CD4-positive, alpha-beta T cell (primary cell): ENCODE measurements at regions not wholly inside any gene's neighbourhood (a gene's known extent, or its start where the extent isn't known, plus 50 kb on each side); places are given as distances from the start of the nearest gene placed in this dataset.

ENCODE experiments used
- ATAC-seq: fragments of 200-7000 bp; cut with Tn5 transposase; one replicate; pipeline ENCODE4 v1.10.0; 2022; ENCODE audit warnings: mild to moderate bottlenecking; ENCODE audit not compliant: poor library complexity
- CTCF ChIA-PET: fragments of 350-600 bp; sonication (Branson Sonifier 250); formaldehyde crosslinking; loops from one replicate; lab custom pipeline; 2021; ENCODE audit warnings: antibody characterized with exemption, inconsistent platforms; lab: Charles Lee
- POLR2A ChIA-PET: fragments of 350-600 bp; sonication (Branson Sonifier 250); formaldehyde crosslinking; loops from one replicate; lab custom pipeline; 2021; ENCODE audit warnings: antibody characterized with exemption, inconsistent platforms; lab: Charles Lee
- DNase-seq, 14 experiments: peaks; one replicate each; pipeline ENCODE4 v3.0.0-alpha.2; 2013 to 2020; ENCODE audit warnings: mixed read lengths in 2 of 14
- H3K27ac ChIP-seq, 2 donors: one replicate each; pipeline versions ENCODE4 v1.5.1 to v1.7.0; 2013; ENCODE audit warnings: low read length in 2 of 2, low read depth in 1 of 2, mild to moderate bottlenecking in 1 of 2
- H3K27me3 ChIP-seq, 2 experiments: 1 replicate in 1 of 2; 2 replicates in 1 of 2; pipeline versions ENCODE4 v1.6.1 to v1.7.0; 2013; ENCODE audit warnings: low read length in 2 of 2, control low read depth in 1 of 2, mild to moderate bottlenecking in 1 of 2, moderate library complexity in 1 of 2; ENCODE audit not compliant: insufficient read depth in 2 of 2, control insufficient read depth in 1 of 2
- H3K36me3 ChIP-seq: one replicate; pipeline ENCODE4 v1.6.1; 2013; ENCODE audit warnings: low read length, control low read depth; ENCODE audit not compliant: insufficient read depth
- H3K4me1 ChIP-seq: one replicate; pipeline ENCODE4 v1.6.1; 2013; ENCODE audit warnings: low read length, control low read depth; ENCODE audit not compliant: insufficient read depth
- H3K4me3 ChIP-seq: one replicate; pipeline ENCODE4 v1.5.1; 2013; ENCODE audit warnings: mild to moderate bottlenecking, low read length, moderate library complexity
- H3K9me3 ChIP-seq, 2 experiments: 1 replicate in 1 of 2; 2 replicates in 1 of 2; pipeline versions ENCODE4 v1.6.1 to v1.7.0; 2013; ENCODE audit warnings: low read length in 2 of 2, mild to moderate bottlenecking in 2 of 2, control low read depth in 1 of 2, moderate library complexity in 1 of 2; ENCODE audit not compliant: control insufficient read depth in 1 of 2, insufficient read depth in 1 of 2
- H3K27ac Mint-ChIP-seq: one replicate; pipeline ENCODE4 v1.8.0; 2020; ENCODE audit warnings: mixed read lengths
- H3K27me3 Mint-ChIP-seq: one replicate; pipeline ENCODE4 v1.8.0; 2021; ENCODE audit warnings: mixed read lengths
- H3K36me3 Mint-ChIP-seq: one replicate; pipeline ENCODE4 v1.8.0; 2021; ENCODE audit warnings: low read depth, mixed read lengths
- H3K4me1 Mint-ChIP-seq: one replicate; pipeline ENCODE4 v1.8.0; 2021; ENCODE audit warnings: low read depth, mixed read lengths
- H3K4me3 Mint-ChIP-seq: one replicate; pipeline ENCODE4 v1.8.0; 2020; ENCODE audit warnings: mild to moderate bottlenecking, mixed read lengths
- H3K9me3 Mint-ChIP-seq: one replicate; pipeline ENCODE4 v1.8.0; 2020; ENCODE audit warnings: mixed read lengths
- CTCF ChIP-seq: fragments of 200-600 bp; IDR thresholded peaks from one replicate; pipeline ENCODE4 v1.8.0; 2022; ENCODE audit warnings: antibody characterized with exemption, mild to moderate bottlenecking
- intact Hi-C, 2 experiments: fragments of 100-400 bp; cut with DNase I in 1 of 2; cut with micrococcal nuclease in 1 of 2; formaldehyde crosslinking; loops; one replicate each; pipeline versions ENCODE4 v1.15.1 to v1.9.0; 2023 to 2025; cut with DNase I, micrococcal nuclease

GRCh38 chr12:30111719-30112118 lies 328.0 kb upstream of the TMTC1 start:
- TF ChIP-seq CTCF, result no peak
- POLR2A ChIA-PET, result no interaction called here
- no peak overlapping the region for H3K4me3 ChIP-seq
- intact Hi-C loops, result no loop called here
- no peaks in the 10 kb centered on the region for H3K4me1 ChIP-seq
- ATAC-seq, result no peak
- Mint-ChIP-seq H3K27me3 (no peaks in the 10 kb centered on the region), H3K4me3 (no peak overlapping the region), H3K36me3 (no peaks in the 10 kb centered on the region), H3K27ac (no peak overlapping the region), H3K9me3 (peaks cover 8% of the 10 kb centered on the region), H3K4me1 (no peaks in the 10 kb centered on the region)
- no peak for DNase-seq
- H3K27ac ChIP-seq, result no peak overlapping the region
- peaks cover 0 to 13% of the 10 kb centered on the region in 2 experiments for H3K9me3 ChIP-seq
- H3K36me3 ChIP-seq, result no peaks in the 10 kb centered on the region
- H3K27me3 ChIP-seq, result no peaks in the 10 kb centered on the region
- CTCF ChIA-PET, result no interaction called here

GRCh38 chr12:30110958-30111586 lies 327.3 kb upstream of the TMTC1 start:
- H3K4me1 Mint-ChIP-seq, result no peaks in the 10 kb centered on the region
- no peak overlapping the region for H3K27ac Mint-ChIP-seq
- no peaks in the 10 kb centered on the region for H3K36me3 Mint-ChIP-seq

GRCh38 chr12:30110498-30110897 lies 326.8 kb upstream of the TMTC1 start:
- no peak overlapping the region for H3K4me3 Mint-ChIP-seq
- no peak for DNase-seq

More at GRCh38 chr12:30110958-30111586, 327.3 kb upstream of the TMTC1 start:
- H3K27me3 Mint-ChIP-seq, result no peaks in the 10 kb centered on the region
- H3K4me3 ChIP-seq, result no peak overlapping the region
- no peaks in the 10 kb centered on the region for H3K36me3 ChIP-seq
- DNase-seq (no peak), ATAC-seq (no peak)
- H3K9me3 ChIP-seq, result peaks cover 0 to 13% of the 10 kb centered on the region in 2 experiments
- no peak overlapping the region for H3K4me3 Mint-ChIP-seq
- no peak overlapping the region for H3K27ac ChIP-seq
- H3K9me3 Mint-ChIP-seq, result peaks cover 8% of the 10 kb centered on the region
- no peaks in the 10 kb centered on the region for H3K4me1 ChIP-seq
- CTCF ChIA-PET, result no interaction called here
- POLR2A ChIA-PET, result no interaction called here
- TF ChIP-seq CTCF, result no peak
- H3K27me3 ChIP-seq, result no peaks in the 10 kb centered on the region
- intact Hi-C loops, result no loop called here

More at GRCh38 chr12:30110498-30110897, 326.8 kb upstream of the TMTC1 start:
- H3K4me3 ChIP-seq, result no peak overlapping the region
- CTCF ChIA-PET, result no interaction called here
- Mint-ChIP-seq H3K4me1 (no peaks in the 10 kb centered on the region), H3K36me3 (no peaks in the 10 kb centered on the region), H3K9me3 (peaks cover 8% of the 10 kb centered on the region), H3K27me3 (no peaks in the 10 kb centered on the region), H3K27ac (no peak overlapping the region)
- H3K36me3 ChIP-seq, result no peaks in the 10 kb centered on the region
- no peaks in the 10 kb centered on the region for H3K27me3 ChIP-seq
- ATAC-seq, result no peak
- intact Hi-C loops, result no loop called here
- H3K4me1 ChIP-seq, result no peaks in the 10 kb centered on the region
- peaks cover 0 to 13% of the 10 kb centered on the region in 2 experiments for H3K9me3 ChIP-seq
- no peak for TF ChIP-seq CTCF
- H3K27ac ChIP-seq, result no peak overlapping the region
- POLR2A ChIA-PET, result no interaction called here
